ENCODE measurements at regions not wholly inside any gene's neighbourhood (a gene's known extent, or its start where the extent isn't known, plus 50 kb on each side); places are given as distances from the start of the nearest gene placed in this dataset.

GRCh38 chr9:78676009-78676408 is 379.1 kb downstream of the PSAT1 start:
- H3K4me2 ChIP-seq (ENCODE audit: low read depth, low read length, poor library complexity, severe bottlenecking), result no peak overlapping the region
- TF ChIP-seq EZH2phosphoT487 (IDR thresholded peaks at IDR 0.05; ENCODE audit: borderline replicate concordance), result no peak
- TF ChIP-seq CTCF (conservative IDR thresholded peaks at IDR 0.05; ENCODE audit: low read length), result no peak
- no peaks in the 10 kb centered on the region for H3F3A ChIP-seq (ENCODE audit: low read depth)
- no peaks in the 10 kb centered on the region for H3K79me2 ChIP-seq (ENCODE audit: insufficient read depth, low read length)
- H3K9me3 ChIP-seq (ENCODE audit: insufficient read depth, low read depth, low read length), result no peaks in the 10 kb centered on the region
- no peaks in the 10 kb centered on the region for H3K36me3 ChIP-seq (ENCODE audit: insufficient read depth, low read length)
- no peak overlapping the region for H3K4me3 ChIP-seq (ENCODE audit: low read length, poor library complexity, severe bottlenecking)
- H2AFZ ChIP-seq (ENCODE audit: low read length), result no peak overlapping the region
- no peak overlapping the region for H3K9ac ChIP-seq (ENCODE audit: low read depth, low read length, poor library complexity, severe bottlenecking)
- no peaks in the 10 kb centered on the region for H3K9me2 ChIP-seq (replicated peaks; ENCODE audit: low read depth, low read length)
- no peaks in the 10 kb centered on the region for H3K4me1 ChIP-seq (ENCODE audit: insufficient read depth, low read length, poor library complexity, severe bottlenecking)
- H3K27me3 ChIP-seq (ENCODE audit: insufficient read depth, low read length, poor library complexity, severe bottlenecking), result no peaks in the 10 kb centered on the region
- no peaks in the 10 kb centered on the region for H4K20me1 ChIP-seq (ENCODE audit: insufficient read depth, low read length, poor library complexity, severe bottlenecking)

- Histone ChIP-seq H3F3A (ENCODE audit: low read depth) (no peaks in the 10 kb centered on the region), H3K4me2 (ENCODE audit: low read depth, low read length, poor library complexity, severe bottlenecking) (no peak overlapping the region), H3K36me3 (ENCODE audit: insufficient read depth, low read length) (no peaks in the 10 kb centered on the region), H2AFZ (ENCODE audit: low read length) (no peak overlapping the region), H3K9me3 (ENCODE audit: insufficient read depth, low read depth, low read length) (no peaks in the 10 kb centered on the region), H3K9ac (ENCODE audit: low read depth, low read length, poor library complexity, severe bottlenecking) (no peak overlapping the region), H3K27me3 (ENCODE audit: insufficient read depth, low read length, poor library complexity, severe bottlenecking) (no peaks in the 10 kb centered on the region), H3K79me2 (ENCODE audit: insufficient read depth, low read length) (no peaks in the 10 kb centered on the region), H3K9me2 (replicated peaks; ENCODE audit: low read depth, low read length) (no peaks in the 10 kb centered on the region), H3K4me1 (ENCODE audit: insufficient read depth, low read length, poor library complexity, severe bottlenecking) (no peaks in the 10 kb centered on the region), H3K4me3 (ENCODE audit: low read length, poor library complexity, severe bottlenecking) (no peak overlapping the region), H4K20me1 (ENCODE audit: insufficient read depth, low read length, poor library complexity, severe bottlenecking) (no peaks in the 10 kb centered on the region)
- no peak for TF ChIP-seq EZH2phosphoT487 (IDR thresholded peaks at IDR 0.05; ENCODE audit: borderline replicate concordance)
- TF ChIP-seq CTCF (conservative IDR thresholded peaks at IDR 0.05; ENCODE audit: low read length), result no peak
Observed at GRCh38 chr9:78676623-78677022, 379.7 kb downstream of the PSAT1 start.

- no peaks in the 10 kb centered on the region for H3K79me2 ChIP-seq (ENCODE audit: insufficient read depth, low read length)
Observed at GRCh38 chr9:78677326-78677725, 380.4 kb downstream of the PSAT1 start.

More at GRCh38 chr9:78677326-78677725, 380.4 kb downstream of the PSAT1 start:
- Histone ChIP-seq H3K9me2 (replicated peaks; ENCODE audit: low read depth, low read length) (no peaks in the 10 kb centered on the region), H2AFZ (ENCODE audit: low read length) (no peak overlapping the region), H4K20me1 (ENCODE audit: insufficient read depth, low read length, poor library complexity, severe bottlenecking) (no peaks in the 10 kb centered on the region), H3F3A (ENCODE audit: low read depth) (no peaks in the 10 kb centered on the region), H3K4me1 (ENCODE audit: insufficient read depth, low read length, poor library complexity, severe bottlenecking) (no peaks in the 10 kb centered on the region), H3K27me3 (ENCODE audit: insufficient read depth, low read length, poor library complexity, severe bottlenecking) (no peaks in the 10 kb centered on the region), H3K9ac (ENCODE audit: low read depth, low read length, poor library complexity, severe bottlenecking) (no peak overlapping the region), H3K36me3 (ENCODE audit: insufficient read depth, low read length) (no peaks in the 10 kb centered on the region), H3K4me2 (ENCODE audit: low read depth, low read length, poor library complexity, severe bottlenecking) (no peak overlapping the region), H3K9me3 (ENCODE audit: insufficient read depth, low read depth, low read length) (no peaks in the 10 kb centered on the region), H3K4me3 (ENCODE audit: low read length, poor library complexity, severe bottlenecking) (no peak overlapping the region)
- TF ChIP-seq CTCF (conservative IDR thresholded peaks at IDR 0.05; ENCODE audit: low read length) (no peak), EZH2phosphoT487 (IDR thresholded peaks at IDR 0.05; ENCODE audit: borderline replicate concordance) (no peak)
